ENCODE measurements at regions not wholly inside any gene's neighbourhood (a gene's known extent, or its start where the extent isn't known, plus 50 kb on each side); places are given as distances from the start of the nearest gene placed in this dataset.

- TF ChIP-seq EP300 (IDR thresholded peaks at IDR 0.05) = no peak
- TF ChIP-seq, protein P1, sequence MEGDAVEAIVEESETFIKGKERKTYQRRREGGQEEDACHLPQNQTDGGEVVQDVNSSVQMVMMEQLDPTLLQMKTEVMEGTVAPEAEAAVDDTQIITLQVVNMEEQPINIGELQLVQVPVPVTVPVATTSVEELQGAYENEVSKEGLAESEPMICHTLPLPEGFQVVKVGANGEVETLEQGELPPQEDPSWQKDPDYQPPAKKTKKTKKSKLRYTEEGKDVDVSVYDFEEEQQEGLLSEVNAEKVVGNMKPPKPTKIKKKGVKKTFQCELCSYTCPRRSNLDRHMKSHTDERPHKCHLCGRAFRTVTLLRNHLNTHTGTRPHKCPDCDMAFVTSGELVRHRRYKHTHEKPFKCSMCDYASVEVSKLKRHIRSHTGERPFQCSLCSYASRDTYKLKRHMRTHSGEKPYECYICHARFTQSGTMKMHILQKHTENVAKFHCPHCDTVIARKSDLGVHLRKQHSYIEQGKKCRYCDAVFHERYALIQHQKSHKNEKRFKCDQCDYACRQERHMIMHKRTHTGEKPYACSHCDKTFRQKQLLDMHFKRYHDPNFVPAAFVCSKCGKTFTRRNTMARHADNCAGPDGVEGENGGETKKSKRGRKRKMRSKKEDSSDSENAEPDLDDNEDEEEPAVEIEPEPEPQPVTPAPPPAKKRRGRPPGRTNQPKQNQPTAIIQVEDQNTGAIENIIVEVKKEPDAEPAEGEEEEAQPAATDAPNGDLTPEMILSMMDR (IDR thresholded peaks at IDR 0.05) = no peak
- no peak for TF ChIP-seq POLR2A (IDR thresholded peaks at IDR 0.05)
Observed at GRCh38 chr6:112574190-112574589, 227.1 kb downstream of the RFPL4B start.

All from ovary (tissue), 3 donors.